ENCODE measurements at regions not wholly inside any gene's neighbourhood (a gene's known extent, or its start where the extent isn't known, plus 50 kb on each side); places are given as distances from the start of the nearest gene placed in this dataset.
"Not testable (repeated sequence)": the region's sequence is repeated elsewhere in the genome, so short reads cannot be mapped to it uniquely, and the experiment has no call there.

DNA sequence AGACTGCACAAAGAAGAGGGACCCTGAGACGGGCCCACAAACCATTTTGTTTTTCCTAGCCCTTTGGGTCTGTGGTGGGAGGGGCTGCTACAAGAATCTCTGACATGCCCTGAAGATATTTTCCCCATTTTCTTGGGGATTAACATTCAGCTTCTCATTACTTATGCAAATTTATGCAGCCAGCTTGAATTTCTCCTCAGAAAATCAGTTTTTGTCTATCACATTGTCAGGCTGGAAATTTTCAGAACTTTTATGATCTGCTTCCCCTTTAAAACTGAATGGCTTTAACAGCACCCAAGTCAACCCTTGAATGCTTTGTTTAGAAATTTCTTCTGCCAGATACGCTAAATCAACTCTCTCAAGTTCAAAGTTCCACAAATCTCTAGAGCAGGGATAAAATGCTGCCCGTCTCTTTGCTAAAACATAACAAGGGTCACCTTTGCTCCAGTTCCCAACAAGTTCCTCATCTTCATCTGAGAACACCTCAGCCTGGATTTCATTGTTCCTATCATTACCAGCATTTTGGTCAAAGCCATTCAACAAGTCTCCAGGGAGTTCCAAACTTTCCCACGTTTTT lies 560.0 kb upstream of the KCND2 start:
- DNase-seq (ENCODE audit: low spot score): no peak

DNA sequence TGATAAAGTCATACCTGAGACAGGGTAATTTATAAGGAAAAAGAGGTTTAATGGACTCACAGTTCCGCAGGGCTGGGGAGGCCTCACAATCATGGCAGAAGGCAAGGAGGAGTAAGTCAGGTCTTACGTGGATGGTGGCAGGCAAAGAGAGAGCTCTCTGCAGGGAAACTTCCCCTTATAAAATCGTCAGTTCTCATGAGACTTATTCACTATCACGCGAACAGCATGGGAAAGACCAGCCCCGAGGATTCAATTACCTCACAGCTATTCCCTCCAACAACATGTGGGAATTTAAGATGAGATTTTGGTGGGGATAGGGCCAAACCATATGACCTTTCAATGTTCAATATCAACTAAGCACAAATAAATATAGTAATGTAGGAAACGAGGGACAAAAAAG lies 559.4 kb upstream of the KCND2 start:
- DNase-seq (ENCODE audit: low spot score): no peak

DNA sequence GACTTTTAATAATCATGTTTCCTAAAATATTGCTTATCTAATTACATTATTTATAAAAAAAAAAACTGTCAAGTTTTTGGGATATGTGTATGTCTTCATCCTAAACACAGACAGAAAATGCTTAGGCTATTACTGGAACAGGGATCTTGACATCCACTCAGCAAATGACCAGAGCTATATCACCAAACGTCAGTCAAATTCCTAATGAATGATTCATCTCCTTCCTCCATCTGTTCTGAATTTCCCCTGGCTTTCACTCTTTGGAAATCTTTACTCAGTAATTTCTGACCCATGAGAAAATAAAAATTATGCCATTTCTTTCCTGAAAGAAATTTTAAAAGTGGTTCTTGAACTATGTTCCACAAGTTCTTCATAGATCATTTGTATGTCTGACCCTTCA lies 552.4 kb upstream of the KCND2 start:
- no peak for DNase-seq (ENCODE audit: low spot score)

DNA sequence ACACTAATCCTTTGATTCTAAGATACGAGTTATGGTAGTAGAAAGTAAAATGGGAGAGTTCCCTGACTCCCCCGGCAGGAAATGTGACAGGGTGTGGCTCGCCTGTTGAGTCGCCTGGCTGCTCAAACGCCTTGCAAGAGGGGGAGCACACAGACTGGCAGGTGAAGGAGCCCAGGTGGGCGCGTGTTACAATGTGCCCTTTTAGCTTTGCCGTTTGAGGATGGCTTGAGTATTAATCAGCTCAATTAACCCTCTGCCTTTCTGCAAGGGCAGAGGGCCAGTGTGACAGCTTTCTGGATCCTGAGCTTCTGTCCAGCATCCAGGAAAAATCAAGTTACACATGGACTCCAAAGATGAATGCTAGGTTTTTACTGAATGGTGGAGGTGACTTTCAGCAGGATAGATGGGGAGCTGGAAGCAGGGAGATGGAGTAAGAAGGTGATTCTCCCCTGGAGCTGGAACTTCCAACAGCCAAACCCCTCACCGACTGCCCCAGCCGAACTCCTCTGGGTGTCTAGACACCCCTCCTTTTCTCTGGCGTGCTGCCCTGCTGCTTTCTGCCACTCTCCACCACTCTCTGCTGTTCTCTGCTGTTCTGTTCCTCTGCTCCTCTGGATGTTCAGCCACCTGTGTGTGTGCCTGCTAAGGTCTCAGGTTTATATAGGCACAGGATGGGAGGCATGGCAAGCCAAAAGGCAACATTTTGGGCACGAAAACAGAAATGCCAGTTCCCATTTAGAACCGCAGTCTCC lies 548.8 kb upstream of the KCND2 start:
- no peak for DNase-seq (ENCODE audit: low spot score)

DNA sequence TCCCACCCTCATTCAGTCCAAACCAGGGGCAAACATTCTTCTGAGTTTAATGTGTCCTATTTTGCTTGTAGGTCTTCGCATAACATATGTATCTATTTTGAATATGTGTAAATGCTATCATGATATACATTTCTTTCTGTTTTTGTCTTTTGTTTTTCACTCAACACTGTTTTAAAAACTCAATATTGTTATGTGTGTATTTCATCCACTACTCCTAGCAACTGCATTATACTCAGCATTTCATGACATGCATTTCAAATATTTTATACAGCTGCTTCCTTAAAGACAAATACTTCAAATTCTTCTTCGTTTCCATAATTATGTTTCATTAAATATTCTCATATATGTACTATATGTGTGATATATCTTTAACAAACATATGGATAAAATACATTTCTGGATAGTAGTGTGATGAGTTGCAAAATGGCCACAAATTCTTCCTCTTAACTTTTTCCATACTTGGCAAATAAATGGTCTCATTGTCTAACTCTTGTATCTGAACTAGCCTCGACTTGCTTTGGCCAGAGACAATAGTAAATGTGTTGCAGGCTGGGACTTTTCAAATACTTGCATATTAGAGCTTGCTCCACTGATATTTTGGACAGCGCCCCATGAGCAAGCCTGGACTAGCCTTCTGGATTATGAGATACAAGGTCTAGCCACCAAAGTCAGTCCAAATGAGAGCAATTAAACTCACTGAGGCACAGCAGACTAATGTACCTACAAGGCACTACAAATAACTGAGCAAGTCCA lies 539.7 kb upstream of the KCND2 start:
- no peak for DNase-seq (ENCODE audit: low spot score)

DNA sequence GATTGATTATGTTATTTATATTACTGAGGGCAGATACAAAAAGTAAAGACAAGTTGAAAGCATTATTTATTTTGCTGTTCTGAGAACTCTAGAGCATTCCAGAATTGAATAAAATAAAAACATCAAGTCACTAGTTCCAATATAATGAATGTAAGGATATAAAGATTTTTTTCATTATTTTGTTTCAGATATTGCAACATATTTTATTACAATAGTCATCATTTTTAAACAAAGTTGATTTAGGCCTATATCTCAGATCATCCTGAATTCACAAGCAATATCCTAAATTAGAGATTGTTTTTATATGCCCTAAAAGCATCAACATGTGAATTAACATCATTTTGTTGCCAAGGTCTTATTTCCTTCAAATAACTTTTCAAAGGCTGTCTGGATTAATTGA lies 535.6 kb upstream of the KCND2 start:
- no peak for DNase-seq (ENCODE audit: low spot score)

DNA sequence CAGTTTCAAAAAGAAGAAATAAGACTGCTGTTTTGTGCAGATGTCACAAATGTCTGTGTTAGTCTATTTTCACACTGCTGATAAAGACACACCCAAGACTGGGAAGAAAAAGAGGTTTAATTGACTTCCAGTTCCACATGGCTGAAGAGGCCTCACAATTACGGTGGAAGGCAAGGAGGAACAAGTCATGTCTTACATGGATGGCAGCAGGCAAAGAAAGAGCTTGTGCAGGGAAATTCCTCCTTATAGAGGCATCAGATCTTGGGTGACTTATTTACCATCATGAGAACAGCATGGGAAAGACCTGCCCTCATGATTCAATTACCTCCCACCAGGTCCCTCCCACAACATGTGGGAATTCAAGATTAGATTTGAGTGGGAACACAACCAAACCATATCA lies 527.7 kb upstream of the KCND2 start:
- not testable (repeated sequence) for DNase-seq (ENCODE audit: low spot score)

DNA sequence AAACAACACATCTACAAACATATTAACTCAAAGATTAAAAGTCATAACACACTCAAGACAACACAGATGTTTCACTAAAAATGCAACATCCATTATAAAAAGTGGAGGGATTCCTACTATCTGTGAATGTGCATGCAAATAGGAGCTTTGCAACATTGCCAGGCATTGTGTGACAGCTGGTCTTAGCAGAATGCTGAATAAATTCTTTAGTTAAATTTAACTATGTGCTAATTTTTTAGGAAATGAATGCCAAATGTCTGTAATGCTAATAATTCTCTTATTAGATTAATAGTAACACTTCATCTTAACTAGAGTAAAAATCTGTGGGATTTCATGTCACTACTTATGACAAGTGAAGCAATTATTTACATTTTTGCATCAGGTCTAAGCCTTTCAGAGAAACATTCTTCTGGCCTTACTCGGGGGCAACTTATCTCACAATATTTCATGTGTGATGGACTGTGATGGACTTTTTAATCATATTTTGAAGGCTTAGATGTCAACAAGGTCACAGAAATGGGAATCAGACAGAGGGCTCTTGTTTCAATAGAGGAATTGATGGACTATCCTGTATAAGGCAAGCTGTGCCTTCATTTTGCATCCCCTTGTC lies 524.6 kb upstream of the KCND2 start:
- no peak for DNase-seq (ENCODE audit: low spot score)

DNA sequence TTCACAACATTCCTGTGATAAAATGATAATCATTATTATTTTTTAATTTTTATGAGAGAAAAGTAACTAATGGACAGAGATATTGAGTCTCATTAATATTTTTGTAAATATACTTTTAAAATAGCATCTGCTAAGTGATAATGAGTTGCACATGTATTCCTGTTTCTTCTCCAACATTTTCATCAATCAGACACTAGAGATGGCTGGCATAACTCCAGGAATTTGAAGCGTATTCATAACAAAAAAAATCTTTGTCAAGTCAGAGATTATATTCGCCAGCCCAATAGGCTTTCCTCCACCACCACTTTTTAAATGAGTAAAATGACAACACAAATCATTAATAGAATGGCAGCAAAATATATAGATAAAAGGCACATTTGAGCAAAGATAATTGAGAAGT lies 524.0 kb upstream of the KCND2 start:
- DNase-seq (ENCODE audit: low spot score): no peak

DNA sequence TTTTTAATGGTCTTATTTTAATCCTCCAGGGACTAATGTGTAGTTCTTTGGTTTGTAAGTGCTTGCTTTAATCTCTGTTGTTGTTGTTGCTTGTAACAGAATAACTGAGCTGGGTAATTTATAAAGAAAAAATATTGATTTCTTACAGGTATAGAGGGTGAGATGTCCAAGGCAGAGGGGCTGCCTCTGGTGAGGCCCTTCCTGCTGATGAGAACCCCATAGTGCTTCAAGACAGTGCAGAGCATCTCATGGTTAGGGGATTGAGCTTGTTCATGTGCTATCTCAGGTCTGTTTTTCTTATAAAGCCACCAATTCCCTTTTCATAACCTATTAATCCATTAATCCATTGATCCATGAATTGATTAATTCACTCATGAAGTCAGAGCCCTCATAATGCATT lies 516.3 kb upstream of the KCND2 start:
- no peak for DNase-seq (ENCODE audit: low spot score)

DNA sequence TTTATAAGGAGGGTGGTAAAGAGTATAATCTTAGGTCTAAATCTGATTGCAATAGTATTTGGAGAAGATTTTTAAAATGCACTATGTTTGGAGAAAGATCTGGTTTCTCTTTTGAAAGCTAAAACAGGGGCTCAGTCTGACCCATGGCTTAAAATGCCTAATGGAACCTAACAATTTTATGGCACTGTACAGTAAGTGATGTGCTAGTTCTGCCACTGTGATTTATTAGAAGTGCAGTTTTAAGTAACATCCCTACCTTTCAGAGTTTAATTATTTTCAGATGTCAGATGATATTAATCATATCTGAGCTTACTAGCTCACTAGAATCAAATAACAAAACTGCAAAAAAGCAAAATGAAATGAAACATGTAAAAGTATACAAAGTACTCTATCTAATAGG lies 514.7 kb upstream of the KCND2 start:
- no peak for DNase-seq (ENCODE audit: low spot score)

DNA sequence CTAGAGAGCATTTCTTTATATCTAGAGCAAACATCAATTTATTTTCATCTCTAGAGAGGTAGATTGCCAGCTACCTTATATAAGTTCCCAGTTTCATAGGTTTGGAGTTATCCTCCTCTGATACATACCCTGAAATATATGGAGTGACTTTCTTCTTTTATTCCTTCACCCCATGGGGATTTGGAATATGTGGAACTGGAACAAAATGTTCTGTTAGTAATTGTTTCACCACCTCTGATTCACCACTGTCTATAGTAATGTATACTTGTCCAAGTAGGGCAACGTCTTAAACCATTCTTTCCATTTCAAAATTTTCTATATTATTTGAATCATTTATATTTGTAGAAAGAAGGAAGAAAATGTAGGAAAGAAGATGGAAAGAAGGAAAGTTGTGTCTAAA lies 511.2 kb upstream of the KCND2 start:
- no peak for DNase-seq (ENCODE audit: low spot score)

DNA sequence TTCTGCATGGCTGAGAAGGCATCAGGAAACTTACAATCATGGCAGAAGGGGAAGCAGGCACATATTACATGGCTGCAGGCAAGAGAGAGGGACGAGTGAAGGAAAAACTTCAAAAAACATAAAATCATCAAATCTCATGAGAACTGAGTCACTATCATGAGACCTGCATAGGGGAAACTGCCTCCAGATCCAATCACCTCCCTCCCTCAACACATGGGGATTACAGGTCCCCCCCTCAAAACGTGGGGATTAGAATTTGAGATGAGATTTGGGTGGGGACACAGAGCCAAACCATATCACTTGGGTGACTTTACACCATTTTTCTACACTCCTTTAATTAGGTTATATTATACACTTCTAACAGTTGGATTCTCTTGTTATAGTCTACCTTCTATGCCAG lies 490.7 kb upstream of the KCND2 start:
- no peak for DNase-seq (ENCODE audit: low spot score)

DNA sequence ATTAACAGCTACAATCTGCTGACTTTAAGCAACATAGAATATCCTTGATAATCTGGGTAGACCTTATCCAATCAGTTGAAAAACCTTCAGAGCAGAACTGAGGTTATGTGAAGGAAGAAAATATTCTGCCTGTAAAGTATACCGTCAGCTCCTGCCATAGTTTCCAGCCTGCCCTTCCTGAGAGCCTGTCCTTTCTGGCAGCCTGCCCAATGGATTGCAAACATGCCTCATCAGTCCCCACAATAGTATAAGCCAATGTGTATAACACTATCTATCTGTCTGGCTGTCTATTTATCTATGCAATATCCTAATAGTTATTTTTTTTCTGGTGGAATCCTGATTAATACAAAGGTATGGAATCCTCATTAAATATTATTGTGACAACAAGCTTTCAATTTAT lies 489.2 kb upstream of the KCND2 start:
- no peak for DNase-seq (ENCODE audit: low spot score)

DNA sequence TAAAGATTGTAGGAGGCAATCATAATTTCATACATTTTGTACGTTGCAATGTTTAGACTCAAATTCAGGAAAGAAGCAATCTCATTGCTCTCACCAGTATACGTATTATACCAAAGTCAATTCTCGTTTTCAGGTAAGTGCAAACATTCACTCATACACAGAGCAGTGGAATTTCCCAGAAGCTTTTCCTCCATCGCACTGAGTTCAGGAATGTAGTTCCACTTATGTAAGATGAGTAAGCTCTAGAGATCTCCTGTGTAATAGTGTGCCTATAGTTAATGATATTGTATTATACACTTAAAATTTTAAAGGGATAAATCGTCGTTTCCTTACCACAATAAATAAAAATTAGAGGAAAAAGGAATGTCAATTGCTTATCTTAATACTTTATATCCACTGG lies 470.8 kb upstream of the KCND2 start:
- no peak for DNase-seq (ENCODE audit: low spot score)

DNA sequence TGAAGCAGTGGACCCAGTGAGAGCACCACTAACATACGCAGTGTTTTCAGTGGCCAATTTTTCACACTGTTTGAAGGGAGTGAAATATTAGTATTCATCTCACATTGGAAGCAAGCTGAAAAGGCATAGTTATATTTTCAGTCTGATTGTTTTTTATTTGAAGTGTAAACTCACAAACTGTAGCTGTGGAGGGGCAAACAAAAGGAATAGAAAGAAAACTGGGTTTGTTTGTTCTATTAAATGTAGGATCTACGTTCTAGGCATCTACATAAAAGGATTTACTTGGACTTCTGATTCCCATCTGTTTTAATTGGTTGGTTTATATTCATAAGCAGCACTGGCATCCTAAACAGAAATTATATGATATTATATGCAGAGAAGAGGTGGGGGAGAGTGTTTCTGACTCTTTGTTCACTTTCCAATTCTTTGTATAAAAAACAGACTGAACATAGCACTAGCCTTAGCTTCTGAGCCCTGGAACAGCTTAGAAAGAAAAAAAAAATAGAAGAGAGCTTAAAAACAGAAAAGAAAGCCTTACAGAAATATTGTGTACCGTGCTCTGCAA lies 447.8 kb upstream of the KCND2 start:
- DNase-seq (ENCODE audit: low spot score): no peak

DNA sequence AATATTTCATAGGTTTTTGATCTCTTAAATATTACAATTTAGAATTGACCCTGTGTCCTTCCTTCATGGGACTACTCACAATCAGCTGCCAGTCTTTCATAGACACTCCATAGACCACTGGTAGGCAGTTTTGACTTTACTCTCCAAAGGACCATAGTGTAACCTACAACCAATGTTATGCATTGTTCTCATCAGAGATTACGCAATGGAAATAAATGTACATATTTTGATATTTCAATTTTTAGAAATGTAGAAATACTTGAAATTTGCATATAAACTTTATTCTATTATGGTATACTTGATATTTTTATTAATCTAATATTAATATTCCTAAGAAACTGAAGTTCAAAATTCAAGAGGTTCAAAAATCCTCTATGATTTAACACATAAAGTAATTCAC lies 446.4 kb upstream of the KCND2 start:
- DNase-seq (ENCODE audit: low spot score): no peak

DNA sequence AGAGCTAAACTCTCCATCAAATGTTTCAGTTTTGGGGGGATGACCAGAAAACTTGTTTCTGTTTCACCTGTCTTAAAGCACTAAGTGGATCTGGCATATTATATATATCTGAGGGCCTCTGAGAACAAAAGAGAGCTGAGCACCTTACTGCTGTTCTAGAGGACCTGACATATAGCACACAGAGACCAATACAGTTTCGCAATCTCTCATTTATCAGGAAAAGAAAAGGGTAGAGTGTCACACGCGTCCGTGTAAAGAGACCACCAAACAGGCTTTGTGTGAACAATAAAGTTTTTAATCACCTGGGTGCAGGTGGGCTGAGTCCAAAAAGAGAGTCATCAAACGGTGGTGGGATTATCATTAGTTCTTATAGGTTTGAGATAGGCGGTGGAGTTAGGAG lies 434.5 kb upstream of the KCND2 start:
- no peak for DNase-seq (ENCODE audit: low spot score)

DNA sequence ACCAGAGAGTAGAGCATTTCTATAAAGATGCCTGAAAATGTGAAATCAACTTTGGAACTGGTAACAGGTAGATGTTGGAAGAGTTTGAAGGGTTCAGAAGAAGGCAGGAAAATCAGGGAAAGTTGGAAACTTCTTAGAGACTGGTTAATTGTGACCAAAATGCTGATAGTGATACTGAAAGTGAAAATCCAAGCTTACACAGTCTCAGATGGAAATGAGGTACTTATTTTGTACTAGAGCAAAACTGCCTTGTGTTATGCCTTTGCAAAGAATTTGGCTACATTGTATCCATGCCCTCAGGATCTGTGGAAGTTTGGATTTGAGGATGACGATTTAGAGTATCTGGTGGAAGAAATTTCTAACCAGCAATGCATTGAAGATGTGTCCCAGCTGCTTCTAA lies 430.6 kb upstream of the KCND2 start:
- no peak for DNase-seq (ENCODE audit: low spot score)

DNA sequence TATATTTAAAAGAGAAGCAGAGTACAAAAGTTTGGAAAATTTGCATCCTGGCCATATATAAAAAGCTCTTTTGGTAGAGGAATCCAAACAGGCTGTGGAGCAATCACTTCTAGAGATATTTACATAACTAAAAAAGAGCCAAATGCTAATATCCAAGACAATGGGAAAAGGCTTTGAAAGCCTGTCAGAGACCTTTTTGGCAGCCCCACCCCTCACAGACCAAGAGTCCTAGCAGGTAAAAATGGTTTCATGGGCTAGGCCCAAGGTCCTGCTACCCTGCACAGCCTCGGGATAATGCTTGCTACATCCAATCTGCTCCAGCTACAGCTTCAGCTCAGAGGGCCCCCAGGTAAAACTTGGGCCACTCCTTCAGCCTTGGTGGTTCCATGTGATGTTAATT lies 430.2 kb upstream of the KCND2 start:
- no peak for DNase-seq (ENCODE audit: low spot score)

DNA sequence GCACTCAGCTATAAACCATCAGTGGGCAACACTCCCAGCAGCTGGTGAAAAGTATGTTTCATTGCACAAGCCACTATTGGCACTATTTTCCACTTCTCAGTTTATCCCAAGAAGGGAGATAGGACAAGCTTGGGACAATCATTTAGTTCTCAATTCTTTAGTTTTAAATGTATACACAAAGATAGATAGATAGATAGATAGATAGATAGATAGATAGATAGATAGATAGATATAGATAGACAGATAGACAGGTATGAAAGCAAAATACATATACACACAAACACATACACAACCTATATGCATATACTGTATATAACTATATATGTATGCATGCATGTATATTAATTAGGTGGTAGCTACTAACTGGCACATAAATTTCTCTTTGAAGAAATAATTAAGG lies 411.6 kb upstream of the KCND2 start:
- DNase-seq (ENCODE audit: low spot score): no peak

DNA sequence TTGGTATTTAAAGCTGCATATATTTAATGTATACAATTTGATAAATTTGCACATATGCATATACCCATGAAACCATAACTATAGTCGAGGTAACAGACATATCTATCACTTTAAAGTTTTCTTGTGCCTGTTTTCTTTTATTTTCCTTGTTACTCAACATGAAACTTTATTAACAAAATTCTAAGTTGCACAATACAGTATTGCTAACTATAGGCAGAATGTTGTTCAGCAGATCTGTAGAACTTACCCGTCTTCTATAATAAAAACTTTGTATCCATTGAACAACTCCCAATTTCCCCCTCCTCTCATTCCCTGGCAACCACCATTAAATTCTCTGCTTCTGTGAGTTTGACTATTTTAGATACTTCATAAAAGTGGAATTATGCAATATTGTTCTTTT lies 404.6 kb upstream of the KCND2 start:
- DNase-seq (ENCODE audit: low spot score): no peak

DNA sequence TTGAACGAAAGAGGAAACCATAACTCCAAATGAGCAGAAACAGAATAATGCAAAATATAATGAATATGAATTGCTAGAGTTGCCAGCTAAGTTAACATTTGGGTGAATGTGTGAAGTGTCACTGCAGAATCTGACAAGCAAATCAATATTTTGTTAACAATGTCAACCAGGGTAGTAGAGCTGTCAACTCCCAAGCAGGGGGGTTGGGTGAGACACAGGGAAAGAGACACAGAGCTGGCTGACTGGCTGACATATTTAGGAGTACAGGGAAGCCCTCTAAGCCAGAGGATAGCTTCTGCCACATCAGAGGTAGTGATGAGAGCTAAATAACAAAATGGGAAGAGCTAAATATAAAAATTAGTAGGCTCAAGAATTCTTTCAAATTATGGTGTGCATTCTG lies 393.1 kb upstream of the KCND2 start:
- DNase-seq (ENCODE audit: low spot score): no peak

Data from CD4-positive, alpha-beta T cell treated with Interleukin-2 at 100 ng/mL for 4 hours (primary cell).